Stimulated activated CD4-positive, alpha-beta T cell treated with anti-CD3 and anti-CD28 coated beads, Interleukin-2, amount 100 ng/mL, for 48 hours (primary cell): ENCODE measurements at regions not wholly inside any gene's neighbourhood (a gene's known extent, or its start where the extent isn't known, plus 50 kb on each side); places are given as distances from the start of the nearest gene placed in this dataset.

ENCODE experiments used
- DNase-seq, 2 donors: peaks; one replicate each; pipeline ENCODE4 v3.0.0-alpha.2; 2020

- DNase-seq = no peak
Measured at GRCh38 chr2:16716944-16717343, 51.3 kb upstream of the CYRIA start.

GRCh38 chr2:16716024-16716423, 50.4 kb upstream of the CYRIA start:
- no peak for DNase-seq
